ENCODE measurements at regions not wholly inside any gene's neighbourhood (a gene's known extent, or its start where the extent isn't known, plus 50 kb on each side); places are given as distances from the start of the nearest gene placed in this dataset.

- DNase-seq (ENCODE audit: low read depth in 2 of 3, low spot score in 1 of 3) = no peak
Observed at GRCh38 chr20:51886891-51887608, 84.7 kb upstream of the SALL4 start.

- no peak for DNase-seq (ENCODE audit: low read depth in 2 of 3, low spot score in 1 of 3)
Observed at GRCh38 chr20:51886341-51886740, 84.0 kb upstream of the SALL4 start.

- DNase-seq (ENCODE audit: low read depth in 2 of 3, low spot score in 1 of 3) = no peak
Observed at GRCh38 chr20:51884561-51884960, 82.2 kb upstream of the SALL4 start.

GRCh38 chr20:51880188-51880587, 77.9 kb upstream of the SALL4 start:
- no peak for DNase-seq (ENCODE audit: low read depth in 2 of 3, low spot score in 1 of 3)

- DNase-seq (ENCODE audit: low read depth in 2 of 3, low spot score in 1 of 3) = no peak
Observed at GRCh38 chr20:51876313-51876940, 74.1 kb upstream of the SALL4 start.

- no peak for DNase-seq (ENCODE audit: low read depth in 2 of 3, low spot score in 1 of 3)
Observed at GRCh38 chr20:51873652-51874051, 71.3 kb upstream of the SALL4 start.

- DNase-seq (ENCODE audit: low read depth in 2 of 3, low spot score in 1 of 3) = no peak
Observed at GRCh38 chr20:51871943-51872342, 69.6 kb upstream of the SALL4 start.

- no peak for DNase-seq (ENCODE audit: low read depth in 2 of 3, low spot score in 1 of 3)
Observed at GRCh38 chr20:51869002-51869401, 66.7 kb upstream of the SALL4 start.

GRCh38 chr20:51867251-51867650, 64.9 kb upstream of the SALL4 start:
- no peak for DNase-seq (ENCODE audit: low read depth in 2 of 3, low spot score in 1 of 3)

- DNase-seq (ENCODE audit: low read depth in 2 of 3, low spot score in 1 of 3) = no peak
Observed at GRCh38 chr20:51864967-51865366, 62.6 kb upstream of the SALL4 start.

- DNase-seq (ENCODE audit: low read depth in 2 of 3, low spot score in 1 of 3) = no peak
Observed at GRCh38 chr20:51862796-51863195, 60.5 kb upstream of the SALL4 start.

- DNase-seq (ENCODE audit: low read depth in 2 of 3, low spot score in 1 of 3) = no peak
Observed at GRCh38 chr20:51861726-51862466, 59.6 kb upstream of the SALL4 start.

GRCh38 chr20:51860111-51860882, 58.0 kb upstream of the SALL4 start:
- DNase-seq (ENCODE audit: low read depth in 2 of 3, low spot score in 1 of 3) = no peak

GRCh38 chr20:51856432-51856831, 54.1 kb upstream of the SALL4 start:
- DNase-seq (ENCODE audit: low read depth in 2 of 3, low spot score in 1 of 3) = no peak

GRCh38 chr20:51854921-51855320, 52.6 kb upstream of the SALL4 start:
- no peak for DNase-seq (ENCODE audit: low read depth in 2 of 3, low spot score in 1 of 3)

All from stimulated activated CD4-positive, alpha-beta T cell treated with anti-CD3 and anti-CD28 coated beads, Interleukin-12 subunit alpha, Interleukin-12 subunit beta, amount 100 ng/mL, for 48 hours (primary cell).